Colonic mucosa (tissue), 4 donors: ENCODE measurements at regions not wholly inside any gene's neighbourhood (a gene's known extent, or its start where the extent isn't known, plus 50 kb on each side); places are given as distances from the start of the nearest gene placed in this dataset.

ENCODE experiments used
- DNase-seq: peaks from one replicate; pipeline ENCODE4 v3.0.0-alpha.2; 2020
- H3K27ac ChIP-seq: fragments of 200-600 bp; one replicate; pipeline ENCODE4 v1.8.0; 2021
- H3K27me3 ChIP-seq: fragments of 200-600 bp; one replicate; pipeline ENCODE4 v1.8.0; 2021
- H3K36me3 ChIP-seq: fragments of 200-600 bp; one replicate; pipeline ENCODE4 v1.8.0; 2021
- H3K4me1 ChIP-seq: fragments of 200-600 bp; one replicate; pipeline ENCODE4 v1.8.0; 2021; ENCODE audit warnings: mild to moderate bottlenecking
- H3K4me3 ChIP-seq: fragments of 200-600 bp; one replicate; pipeline ENCODE4 v1.8.0; 2021
- H3K9ac ChIP-seq, 2 donors: one replicate each; pipeline ENCODE4 v1.7.0; 2013; ENCODE audit warnings: control low read depth in 2 of 2, low read depth in 2 of 2, low read length in 2 of 2
- H3K9me3 ChIP-seq: fragments of 200-600 bp; one replicate; pipeline ENCODE4 v1.8.0; 2021
- intact Hi-C: fragments of 100-400 bp; cut with DNase I; formaldehyde crosslinking; loops from one replicate; pipeline ENCODE4 v1.14.1; 2022
- TF ChIP-seq, protein P1 (sequence below): fragments of 200-600 bp; IDR thresholded peaks from one replicate; pipeline ENCODE4 v1.8.0; 2022; ENCODE audit warnings: antibody characterized with exemption, mild to moderate bottlenecking
- donor health status: healthy.
- donor health status: DM: no; HTN: no; CAD: no.
- donor health status: DM: no; HTN: no; CAD: no.

DNA sequence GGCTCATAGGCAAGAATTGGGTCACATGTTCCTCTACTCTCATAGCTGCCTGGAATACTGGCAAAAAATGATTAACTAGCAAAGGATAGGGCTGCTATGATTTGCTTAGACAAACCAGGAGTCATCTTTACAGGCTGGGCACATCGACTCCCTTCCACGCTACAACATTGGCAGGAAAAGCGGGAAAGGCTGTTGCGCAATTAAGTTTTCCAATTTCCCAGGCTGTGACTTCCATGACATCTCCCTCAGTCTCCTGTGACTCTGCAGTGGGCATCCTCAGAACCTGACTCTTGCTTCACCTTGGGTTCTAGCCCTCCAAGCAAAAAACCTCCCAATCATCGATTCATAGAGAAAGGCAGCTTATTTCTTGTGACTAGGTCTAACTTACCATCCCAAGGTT is 184.5 kb upstream of the E2F7 start:
- no peaks in the 10 kb centered on the region for H3K36me3 ChIP-seq
- H3K4me1 ChIP-seq, result no peaks in the 10 kb centered on the region
- H3K27me3 ChIP-seq, result no peaks in the 10 kb centered on the region
- no peaks in the 10 kb centered on the region for H3K9me3 ChIP-seq
- intact Hi-C loops, result no loop called here
- no peak overlapping the region for H3K9ac ChIP-seq
- TF ChIP-seq, protein P1, sequence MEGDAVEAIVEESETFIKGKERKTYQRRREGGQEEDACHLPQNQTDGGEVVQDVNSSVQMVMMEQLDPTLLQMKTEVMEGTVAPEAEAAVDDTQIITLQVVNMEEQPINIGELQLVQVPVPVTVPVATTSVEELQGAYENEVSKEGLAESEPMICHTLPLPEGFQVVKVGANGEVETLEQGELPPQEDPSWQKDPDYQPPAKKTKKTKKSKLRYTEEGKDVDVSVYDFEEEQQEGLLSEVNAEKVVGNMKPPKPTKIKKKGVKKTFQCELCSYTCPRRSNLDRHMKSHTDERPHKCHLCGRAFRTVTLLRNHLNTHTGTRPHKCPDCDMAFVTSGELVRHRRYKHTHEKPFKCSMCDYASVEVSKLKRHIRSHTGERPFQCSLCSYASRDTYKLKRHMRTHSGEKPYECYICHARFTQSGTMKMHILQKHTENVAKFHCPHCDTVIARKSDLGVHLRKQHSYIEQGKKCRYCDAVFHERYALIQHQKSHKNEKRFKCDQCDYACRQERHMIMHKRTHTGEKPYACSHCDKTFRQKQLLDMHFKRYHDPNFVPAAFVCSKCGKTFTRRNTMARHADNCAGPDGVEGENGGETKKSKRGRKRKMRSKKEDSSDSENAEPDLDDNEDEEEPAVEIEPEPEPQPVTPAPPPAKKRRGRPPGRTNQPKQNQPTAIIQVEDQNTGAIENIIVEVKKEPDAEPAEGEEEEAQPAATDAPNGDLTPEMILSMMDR, result no peak
- DNase-seq, result no peak
- no peak overlapping the region for H3K27ac ChIP-seq
- no peak overlapping the region for H3K4me3 ChIP-seq

DNA sequence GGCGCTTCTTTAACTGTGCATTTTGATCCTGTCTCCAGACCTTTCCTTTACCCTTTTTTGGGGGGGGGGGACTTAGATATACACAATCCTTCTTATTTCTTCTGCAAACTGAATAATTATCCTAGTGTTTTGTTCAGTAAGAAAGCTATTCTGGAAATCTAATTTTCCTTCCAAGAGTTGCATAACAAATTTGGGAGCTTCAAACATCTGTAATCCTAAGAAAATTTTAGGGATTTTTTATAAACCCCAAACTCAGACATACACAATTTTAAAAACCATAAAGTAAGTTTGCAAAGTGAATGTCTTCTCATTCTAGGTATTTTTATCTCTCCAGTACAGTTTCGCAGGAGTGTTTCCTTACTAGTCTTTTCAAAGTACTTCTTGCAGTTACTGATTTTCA is 182.7 kb upstream of the E2F7 start:
- Histone ChIP-seq H3K4me3 (no peak overlapping the region), H3K9ac (no peak overlapping the region), H3K9me3 (no peaks in the 10 kb centered on the region), H3K36me3 (no peaks in the 10 kb centered on the region), H3K4me1 (no peaks in the 10 kb centered on the region), H3K27me3 (no peaks in the 10 kb centered on the region), H3K27ac (no peak overlapping the region)
- DNase-seq, result no peak
- intact Hi-C loops, result no loop called here
- TF ChIP-seq, protein P1, result no peak

DNA sequence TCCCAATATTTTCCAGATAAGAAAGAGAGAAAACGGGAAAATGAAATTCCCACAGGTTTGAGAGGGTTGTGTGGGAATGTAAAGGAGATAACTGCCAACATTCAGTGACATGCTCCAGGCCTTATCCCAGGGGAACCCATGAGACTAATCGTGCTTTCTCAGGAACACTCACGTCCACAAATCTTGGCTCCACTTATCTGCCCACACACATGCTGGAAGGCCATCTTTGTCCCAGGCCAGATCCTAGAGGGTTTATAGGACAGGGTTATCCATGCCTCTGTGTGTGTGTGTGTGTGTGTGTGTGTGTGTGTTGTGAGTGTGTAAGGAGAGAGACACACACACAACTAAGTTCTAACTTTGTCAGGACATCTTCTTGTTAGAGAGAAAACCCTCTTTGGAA is 182.2 kb upstream of the E2F7 start:
- Histone ChIP-seq H3K4me1 (no peaks in the 10 kb centered on the region), H3K27me3 (no peaks in the 10 kb centered on the region), H3K36me3 (no peaks in the 10 kb centered on the region), H3K4me3 (no peak overlapping the region), H3K9ac (no peak overlapping the region), H3K9me3 (no peaks in the 10 kb centered on the region), H3K27ac (no peak overlapping the region)
- intact Hi-C loops, result no loop called here
- TF ChIP-seq, protein P1, result no peak
- no peak for DNase-seq

DNA sequence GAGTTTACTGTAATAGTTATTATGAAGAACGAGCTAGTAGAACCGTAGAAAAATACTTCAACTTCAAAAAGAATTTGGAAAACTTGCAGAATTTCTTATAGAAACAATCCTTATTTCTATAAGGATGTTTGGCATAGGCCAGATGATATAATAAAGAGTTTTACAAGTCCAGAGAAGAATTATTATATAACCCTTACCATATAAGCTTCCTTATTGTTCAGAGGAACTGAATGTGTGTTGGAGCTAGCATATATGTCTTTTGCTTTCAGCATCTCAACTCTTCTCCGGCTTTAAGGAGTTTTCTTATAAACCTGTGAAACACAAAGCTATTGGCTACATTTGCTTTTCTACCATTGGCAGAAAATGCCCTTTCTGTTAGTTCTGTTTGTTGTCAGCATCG is 178.0 kb upstream of the E2F7 start:
- no peaks in the 10 kb centered on the region for H3K36me3 ChIP-seq
- no peaks in the 10 kb centered on the region for H3K27me3 ChIP-seq
- no peak overlapping the region for H3K9ac ChIP-seq
- no peaks in the 10 kb centered on the region for H3K9me3 ChIP-seq
- DNase-seq, result no peak
- no peak overlapping the region for H3K4me3 ChIP-seq
- peak overlapping the region; percentile 64 for H3K27ac ChIP-seq
- intact Hi-C loops, result no loop called here
- TF ChIP-seq, protein P1, result no peak
- no peaks in the 10 kb centered on the region for H3K4me1 ChIP-seq

DNA sequence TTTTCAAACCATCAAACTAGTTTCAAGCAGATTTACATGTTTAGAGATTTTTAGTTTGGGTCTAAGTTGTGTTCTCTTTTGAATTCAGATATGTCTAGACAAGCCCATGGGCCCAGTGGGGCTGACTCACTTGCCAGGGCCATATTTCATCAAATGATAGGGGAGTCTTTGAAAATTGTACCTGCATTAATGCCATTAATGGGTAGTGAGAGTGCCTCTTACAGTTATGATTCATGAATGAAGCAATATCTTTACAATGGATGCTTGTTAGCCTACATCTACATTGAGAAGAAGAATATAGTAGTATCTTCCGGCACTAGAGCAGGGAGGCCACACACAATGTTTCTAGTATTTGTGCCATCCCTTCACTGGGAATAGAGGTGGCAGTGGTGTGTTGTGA is 174.2 kb upstream of the E2F7 start:
- TF ChIP-seq, protein P1, result no peak
- H3K27ac ChIP-seq, result no peak overlapping the region
- H3K4me3 ChIP-seq, result no peak overlapping the region
- H3K9ac ChIP-seq, result no peak overlapping the region
- intact Hi-C loops, result no loop called here
- H3K4me1 ChIP-seq, result no peaks in the 10 kb centered on the region
- no peaks in the 10 kb centered on the region for H3K9me3 ChIP-seq
- no peak for DNase-seq
- no peaks in the 10 kb centered on the region for H3K27me3 ChIP-seq
- no peaks in the 10 kb centered on the region for H3K36me3 ChIP-seq

DNA sequence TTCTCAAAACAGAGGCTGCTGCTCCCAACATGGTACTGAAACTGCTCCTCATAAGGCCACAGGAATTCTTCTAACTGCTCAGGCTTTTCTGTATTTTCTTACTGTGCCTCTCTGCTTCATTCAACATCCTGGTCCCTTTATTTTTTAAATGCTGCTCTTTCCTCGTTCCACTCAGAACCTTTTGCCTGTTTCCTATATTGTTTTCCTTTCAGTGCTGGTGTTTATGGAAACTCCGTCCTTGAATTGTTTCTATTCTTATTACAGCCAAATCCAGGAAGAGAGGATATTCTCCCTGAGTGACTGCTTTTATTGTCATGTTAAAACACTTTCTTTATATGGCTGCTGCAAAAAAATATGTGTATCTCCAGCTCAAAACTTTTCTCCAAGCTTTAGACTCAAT is 173.0 kb upstream of the E2F7 start:
- Histone ChIP-seq H3K27ac (peak overlapping the region; percentile 30), H3K9me3 (no peaks in the 10 kb centered on the region), H3K4me3 (no peak overlapping the region), H3K4me1 (no peaks in the 10 kb centered on the region), H3K9ac (no peak overlapping the region), H3K27me3 (no peaks in the 10 kb centered on the region), H3K36me3 (no peaks in the 10 kb centered on the region)
- TF ChIP-seq, protein P1, result no peak
- intact Hi-C loops, result no loop called here
- no peak for DNase-seq
